ENCODE measurements at regions not wholly inside any gene's neighbourhood (a gene's known extent, or its start where the extent isn't known, plus 50 kb on each side); places are given as distances from the start of the nearest gene placed in this dataset.
A peak's percentile ranks its signal among the peaks of the same experiment; 100 is the strongest.

DNA sequence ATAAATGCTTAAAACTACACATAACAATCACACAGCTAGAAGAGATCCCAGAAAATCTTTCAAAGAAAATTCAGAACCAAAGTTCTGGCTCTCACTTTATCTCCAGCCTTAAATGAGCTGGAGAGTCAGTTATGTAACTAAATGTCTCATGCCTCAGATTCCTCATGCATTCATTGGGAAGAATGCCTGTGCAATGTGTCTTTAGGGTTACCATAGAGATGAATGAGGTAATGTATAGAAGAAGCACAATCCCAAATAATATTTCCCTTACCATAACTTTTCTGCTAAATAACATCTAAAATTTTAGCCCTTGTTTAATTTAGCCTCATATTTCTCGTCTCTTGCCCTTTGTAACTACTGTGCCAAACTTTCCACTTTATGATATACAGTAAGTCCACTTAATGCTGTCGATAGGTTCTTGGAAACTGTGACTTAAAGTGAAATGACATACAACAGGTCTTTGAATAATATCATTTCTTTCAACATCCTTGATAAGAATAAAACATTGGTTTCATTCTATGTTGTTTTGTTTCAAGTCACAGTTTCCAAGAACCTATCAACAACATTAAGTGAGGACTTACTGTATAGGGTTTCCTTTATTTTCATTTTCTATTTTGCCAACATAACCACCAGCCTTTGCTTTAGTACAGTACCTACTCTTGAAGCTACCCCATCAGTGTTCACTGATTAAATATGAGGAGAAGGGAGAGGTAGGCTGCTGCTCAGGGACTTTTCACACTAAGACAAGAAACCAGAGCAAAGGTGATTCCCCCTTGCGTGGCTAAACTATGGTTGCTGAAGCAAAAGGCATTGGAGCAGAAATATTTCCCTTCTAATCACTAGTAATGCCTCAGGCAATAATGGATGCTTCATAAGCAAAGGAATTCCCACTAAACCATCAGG, 295.7 kb upstream of the PTGER4 start:
- Histone ChIP-seq H2BK15ac (replicated peaks; ENCODE audit: low read depth) (no peak overlapping the region), H3K79me2 (ENCODE audit: control insufficient read depth, insufficient read depth, low read length) (no peaks in the 10 kb centered on the region), H3K4ac (ENCODE audit: low read depth, low read length) (no peak overlapping the region), H3K27me3 (ENCODE audit: insufficient read depth, low read length, poor library complexity) (no peaks in the 10 kb centered on the region), H3K4me2 (ENCODE audit: low read length) (no peak overlapping the region), H3K79me1 (ENCODE audit: low read length) (no peaks in the 10 kb centered on the region), H4K5ac (ENCODE audit: low read length) (no peak overlapping the region), H3K9ac (ENCODE audit: low read length) (no peak overlapping the region), H2AK5ac (ENCODE audit: low read length) (no peak overlapping the region), H3K23ac (ENCODE audit: low read length) (no peak overlapping the region), H2BK5ac (ENCODE audit: low read length) (no peak overlapping the region), H3K36me3 (ENCODE audit: control insufficient read depth, insufficient read depth, low read length) (no peaks in the 10 kb centered on the region), H2BK120ac (ENCODE audit: low read depth, low read length) (no peak overlapping the region), H3K56ac (ENCODE audit: low read length) (no peak overlapping the region), H4K8ac (ENCODE audit: low read depth, low read length) (no peak overlapping the region), H3K4me3 (ENCODE audit: low read length) (no peak overlapping the region), H3K18ac (ENCODE audit: low read length) (no peak overlapping the region), H3K4me1 (ENCODE audit: control insufficient read depth, low read depth, low read length) (peaks cover 2% of the 10 kb centered on the region), H3K27ac (ENCODE audit: low read depth, low read length) (no peak overlapping the region)
- no CpG with 5 or more reads among the region's 3 CpGs for WGBS (ENCODE audit: extremely low coverage, insufficient coverage, low lambda C conversion rate)
- DNase-seq: peak; percentile 66

DNA sequence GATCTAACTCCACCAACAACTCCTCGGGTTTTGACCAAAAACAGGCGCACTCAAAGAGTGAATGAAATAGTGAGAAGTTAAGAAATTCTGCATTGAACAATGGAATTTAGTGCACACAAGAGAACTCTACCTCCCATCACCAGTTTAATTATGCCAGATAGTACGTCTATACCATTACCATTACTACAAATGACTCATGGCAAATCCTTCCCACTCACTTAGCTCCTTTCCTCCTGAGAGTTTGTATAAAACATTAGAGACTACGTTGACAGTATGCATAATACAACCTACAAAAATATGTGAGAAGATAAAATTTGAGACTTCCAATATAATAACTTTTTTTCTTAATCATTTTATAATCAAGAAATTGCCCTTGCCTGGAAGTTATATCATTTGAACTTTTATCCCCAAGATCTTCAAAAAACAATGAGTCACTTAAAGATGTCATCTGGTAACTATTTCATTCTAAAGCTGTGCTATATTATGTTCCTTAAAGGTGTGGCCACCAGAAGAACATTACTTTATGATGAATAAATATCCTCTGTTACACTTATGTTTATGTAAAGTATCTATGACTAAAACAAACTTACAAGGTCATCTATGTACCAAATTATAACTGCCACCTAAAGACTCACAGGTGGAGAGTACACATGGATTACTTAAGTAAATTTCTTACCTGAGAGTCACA, 297.9 kb upstream of the PTGER4 start:
- Histone ChIP-seq H2BK5ac (ENCODE audit: low read length) (no peak overlapping the region), H4K8ac (ENCODE audit: low read depth, low read length) (no peak overlapping the region), H3K79me2 (ENCODE audit: control insufficient read depth, insufficient read depth, low read length) (no peaks in the 10 kb centered on the region), H3K4me3 (ENCODE audit: low read length) (no peak overlapping the region), H2BK15ac (replicated peaks; ENCODE audit: low read depth) (no peak overlapping the region), H3K4me2 (ENCODE audit: low read length) (no peak overlapping the region), H2AK5ac (ENCODE audit: low read length) (no peak overlapping the region), H3K4me1 (ENCODE audit: control insufficient read depth, low read depth, low read length) (peaks cover 2% of the 10 kb centered on the region), H3K23ac (ENCODE audit: low read length) (no peak overlapping the region), H3K36me3 (ENCODE audit: control insufficient read depth, insufficient read depth, low read length) (no peaks in the 10 kb centered on the region), H3K56ac (ENCODE audit: low read length) (no peak overlapping the region), H3K18ac (ENCODE audit: low read length) (no peak overlapping the region), H3K4ac (ENCODE audit: low read depth, low read length) (no peak overlapping the region), H3K79me1 (ENCODE audit: low read length) (no peaks in the 10 kb centered on the region), H3K27ac (ENCODE audit: low read depth, low read length) (no peak overlapping the region), H3K27me3 (ENCODE audit: insufficient read depth, low read length, poor library complexity) (no peaks in the 10 kb centered on the region), H4K5ac (ENCODE audit: low read length) (no peak overlapping the region), H2BK120ac (ENCODE audit: low read depth, low read length) (no peak overlapping the region), H3K9ac (ENCODE audit: low read length) (no peak overlapping the region)
- no CpG with 5 or more reads among the region's 4 CpGs for WGBS (ENCODE audit: extremely low coverage, insufficient coverage, low lambda C conversion rate)
- no peak for DNase-seq

- no CpG with 5 or more reads among the region's 4 CpGs for WGBS (ENCODE audit: extremely low coverage, insufficient coverage, low lambda C conversion rate)
Measured at GRCh38 chr5:40381016-40381415, 298.7 kb upstream of the PTGER4 start.

DNA sequence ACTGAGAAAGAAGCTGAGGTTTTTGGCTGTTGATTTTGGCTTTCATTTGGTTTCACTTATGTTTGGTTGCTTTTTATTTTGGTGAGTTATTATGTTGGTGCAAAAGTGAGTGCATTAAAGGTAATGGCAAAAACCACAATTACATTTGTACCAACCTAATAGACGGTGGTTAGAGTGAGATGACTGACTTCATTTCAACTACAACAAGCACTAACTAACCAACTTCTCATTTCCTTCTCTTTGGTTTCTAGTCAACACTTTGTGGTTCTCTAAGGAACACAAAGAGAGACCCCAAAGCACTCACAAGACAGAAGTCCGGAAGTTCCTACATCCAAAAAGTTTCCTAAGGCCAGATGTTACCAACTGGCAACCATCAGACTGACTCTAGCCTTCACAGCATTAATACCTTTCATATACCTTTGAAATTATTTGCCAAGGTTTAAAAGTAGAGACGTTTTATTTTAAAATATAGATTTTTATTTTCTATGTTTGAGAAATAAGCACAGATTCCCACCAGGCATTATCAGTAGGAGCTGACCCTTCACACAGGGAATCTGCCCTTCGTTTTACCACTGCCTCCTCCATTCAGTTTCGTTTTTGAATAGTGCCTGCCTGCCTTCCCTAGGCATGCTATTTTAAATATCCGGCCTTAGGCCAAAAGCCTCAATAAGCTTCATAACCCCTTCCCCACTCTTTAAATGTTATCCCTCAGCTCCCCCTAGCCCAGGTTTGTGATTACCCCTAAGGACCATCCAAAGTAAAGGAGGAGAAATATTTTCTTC, 301.1 kb upstream of the PTGER4 start:
- no peak overlapping the region for H2BK120ac ChIP-seq (ENCODE audit: low read depth, low read length)
- no peak overlapping the region for H3K18ac ChIP-seq (ENCODE audit: low read length)
- no peaks in the 10 kb centered on the region for H3K79me1 ChIP-seq (ENCODE audit: low read length)
- H3K4me3 ChIP-seq (ENCODE audit: low read length): no peak overlapping the region
- H3K4me2 ChIP-seq (ENCODE audit: low read length): no peak overlapping the region
- H3K9ac ChIP-seq (ENCODE audit: low read length): no peak overlapping the region
- H3K56ac ChIP-seq (ENCODE audit: low read length): no peak overlapping the region
- H3K27ac ChIP-seq (ENCODE audit: low read depth, low read length): no peak overlapping the region
- no CpG with 5 or more reads among the region's 6 CpGs for WGBS (ENCODE audit: extremely low coverage, insufficient coverage, low lambda C conversion rate)
- H3K27me3 ChIP-seq (ENCODE audit: insufficient read depth, low read length, poor library complexity): no peaks in the 10 kb centered on the region
- no peak overlapping the region for H4K8ac ChIP-seq (ENCODE audit: low read depth, low read length)
- no peaks in the 10 kb centered on the region for H3K36me3 ChIP-seq (ENCODE audit: control insufficient read depth, insufficient read depth, low read length)
- no peak overlapping the region for H2BK5ac ChIP-seq (ENCODE audit: low read length)
- H2BK15ac ChIP-seq (replicated peaks; ENCODE audit: low read depth): no peak overlapping the region
- H3K79me2 ChIP-seq (ENCODE audit: control insufficient read depth, insufficient read depth, low read length): no peaks in the 10 kb centered on the region
- H3K4ac ChIP-seq (ENCODE audit: low read depth, low read length): no peak overlapping the region
- no peaks in the 10 kb centered on the region for H3K4me1 ChIP-seq (ENCODE audit: control insufficient read depth, low read depth, low read length)
- no peak overlapping the region for H4K5ac ChIP-seq (ENCODE audit: low read length)
- DNase-seq: no peak
- no peak overlapping the region for H3K23ac ChIP-seq (ENCODE audit: low read length)
- H2AK5ac ChIP-seq (ENCODE audit: low read length): no peak overlapping the region

More at GRCh38 chr5:40381016-40381415, 298.7 kb upstream of the PTGER4 start:
- Histone ChIP-seq H3K27me3 (ENCODE audit: insufficient read depth, low read length, poor library complexity) (no peaks in the 10 kb centered on the region), H3K79me1 (ENCODE audit: low read length) (no peaks in the 10 kb centered on the region), H3K4me3 (ENCODE audit: low read length) (no peak overlapping the region), H3K4me2 (ENCODE audit: low read length) (no peak overlapping the region), H3K79me2 (ENCODE audit: control insufficient read depth, insufficient read depth, low read length) (no peaks in the 10 kb centered on the region), H4K8ac (ENCODE audit: low read depth, low read length) (no peak overlapping the region), H3K18ac (ENCODE audit: low read length) (no peak overlapping the region), H3K56ac (ENCODE audit: low read length) (no peak overlapping the region), H2BK15ac (replicated peaks; ENCODE audit: low read depth) (no peak overlapping the region), H2BK120ac (ENCODE audit: low read depth, low read length) (no peak overlapping the region), H3K4ac (ENCODE audit: low read depth, low read length) (no peak overlapping the region), H3K9ac (ENCODE audit: low read length) (no peak overlapping the region), H3K36me3 (ENCODE audit: control insufficient read depth, insufficient read depth, low read length) (no peaks in the 10 kb centered on the region), H3K23ac (ENCODE audit: low read length) (no peak overlapping the region), H4K5ac (ENCODE audit: low read length) (no peak overlapping the region), H2BK5ac (ENCODE audit: low read length) (no peak overlapping the region), H3K4me1 (ENCODE audit: control insufficient read depth, low read depth, low read length) (peaks cover 2% of the 10 kb centered on the region), H2AK5ac (ENCODE audit: low read length) (no peak overlapping the region), H3K27ac (ENCODE audit: low read depth, low read length) (no peak overlapping the region)
- DNase-seq: no peak

DNA sequence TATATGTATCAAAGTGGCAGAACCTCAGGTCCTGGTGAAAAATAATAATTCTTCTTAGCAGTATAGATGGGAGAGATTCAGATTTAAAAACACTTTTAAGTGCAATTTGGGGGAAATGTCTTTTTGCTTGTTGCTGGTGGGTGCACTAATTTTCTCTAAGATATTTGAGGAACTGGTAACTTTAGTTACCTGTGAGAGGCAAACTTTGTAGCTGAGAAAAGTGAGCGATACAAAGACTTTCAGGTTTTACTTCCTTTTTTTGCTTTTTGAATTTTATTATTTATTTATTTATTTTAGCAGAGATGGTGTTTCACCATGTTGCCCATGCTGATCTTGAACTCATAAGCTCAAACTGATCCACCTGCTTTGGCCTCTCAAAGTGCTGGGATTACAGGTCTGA, 303.1 kb upstream of the PTGER4 start:
- no peak overlapping the region for H3K27ac ChIP-seq (ENCODE audit: low read depth, low read length)
- H3K4me1 ChIP-seq (ENCODE audit: control insufficient read depth, low read depth, low read length): no peaks in the 10 kb centered on the region
- H3K36me3 ChIP-seq (ENCODE audit: control insufficient read depth, insufficient read depth, low read length): no peaks in the 10 kb centered on the region
- H3K4me2 ChIP-seq (ENCODE audit: low read length): no peak overlapping the region
- H2BK15ac ChIP-seq (replicated peaks; ENCODE audit: low read depth): no peak overlapping the region
- H3K79me1 ChIP-seq (ENCODE audit: low read length): no peaks in the 10 kb centered on the region
- H2BK120ac ChIP-seq (ENCODE audit: low read depth, low read length): no peak overlapping the region
- no peak overlapping the region for H3K9ac ChIP-seq (ENCODE audit: low read length)
- H3K79me2 ChIP-seq (ENCODE audit: control insufficient read depth, insufficient read depth, low read length): no peaks in the 10 kb centered on the region
- H3K4me3 ChIP-seq (ENCODE audit: low read length): no peak overlapping the region
- no peak overlapping the region for H3K18ac ChIP-seq (ENCODE audit: low read length)
- no peak overlapping the region for H2BK5ac ChIP-seq (ENCODE audit: low read length)
- H3K23ac ChIP-seq (ENCODE audit: low read length): no peak overlapping the region
- H2AK5ac ChIP-seq (ENCODE audit: low read length): no peak overlapping the region
- H3K56ac ChIP-seq (ENCODE audit: low read length): no peak overlapping the region
- no peak overlapping the region for H3K4ac ChIP-seq (ENCODE audit: low read depth, low read length)
- DNase-seq: no peak
- H4K5ac ChIP-seq (ENCODE audit: low read length): no peak overlapping the region
- WGBS (ENCODE audit: extremely low coverage, insufficient coverage, low lambda C conversion rate): no CpG with 5 or more reads among the region's 1 CpG
- H4K8ac ChIP-seq (ENCODE audit: low read depth, low read length): no peak overlapping the region
- no peaks in the 10 kb centered on the region for H3K27me3 ChIP-seq (ENCODE audit: insufficient read depth, low read length, poor library complexity)
